Progenitor cell of endocrine pancreas (in vitro differentiated cells): ENCODE measurements at regions not wholly inside any gene's neighbourhood (a gene's known extent, or its start where the extent isn't known, plus 50 kb on each side); places are given as distances from the start of the nearest gene placed in this dataset.

Experiments used
- DNase-seq: peaks from one replicate; pipeline ENCODE4 v3.0.0; 2021; ENCODE audit warnings: low spot score; ENCODE audit not compliant: unreplicated experiment
- H3K27ac Mint-ChIP-seq: 2 replicates; pipeline ENCODE4 v1.8.0; 2021; ENCODE audit warnings: mild to moderate bottlenecking, moderate library complexity, mixed read lengths
- H3K27me3 Mint-ChIP-seq: 2 replicates; pipeline ENCODE4 v1.8.0; 2021; ENCODE audit warnings: mixed read lengths
- H3K36me3 Mint-ChIP-seq: 2 replicates; pipeline ENCODE4 v1.8.0; 2022; ENCODE audit warnings: mixed read lengths; ENCODE audit not compliant: insufficient read depth
- H3K4me1 Mint-ChIP-seq: 2 replicates; pipeline ENCODE4 v1.8.0; 2021; ENCODE audit warnings: low read depth, mixed read lengths
- H3K4me3 Mint-ChIP-seq: 2 replicates; pipeline ENCODE4 v1.8.0; 2021; ENCODE audit warnings: low read depth, mild to moderate bottlenecking, moderate library complexity, mixed read lengths
- H3K9me3 Mint-ChIP-seq: 2 replicates; pipeline ENCODE4 v1.8.0; 2021; ENCODE audit warnings: low read depth, mixed read lengths
- TF ChIP-seq, protein P1 (sequence below): fragments of 200-600 bp; sonication (generic); IDR thresholded peaks from one replicate; pipeline ENCODE4 v1.5.0; 2021; ENCODE audit warnings: antibody characterized with exemption, mild to moderate bottlenecking; ENCODE audit not compliant: unreplicated experiment

- H3K9me3 Mint-ChIP-seq = peaks cover 13% of the 10 kb centered on the region
- no peak overlapping the region for H3K27ac Mint-ChIP-seq
- peaks cover 9% of the 10 kb centered on the region for H3K4me1 Mint-ChIP-seq
- no peaks in the 10 kb centered on the region for H3K36me3 Mint-ChIP-seq
- H3K4me3 Mint-ChIP-seq = no peak overlapping the region
- DNase-seq = no peak
- peaks cover 6% of the 10 kb centered on the region for H3K27me3 Mint-ChIP-seq
- TF ChIP-seq, protein P1, sequence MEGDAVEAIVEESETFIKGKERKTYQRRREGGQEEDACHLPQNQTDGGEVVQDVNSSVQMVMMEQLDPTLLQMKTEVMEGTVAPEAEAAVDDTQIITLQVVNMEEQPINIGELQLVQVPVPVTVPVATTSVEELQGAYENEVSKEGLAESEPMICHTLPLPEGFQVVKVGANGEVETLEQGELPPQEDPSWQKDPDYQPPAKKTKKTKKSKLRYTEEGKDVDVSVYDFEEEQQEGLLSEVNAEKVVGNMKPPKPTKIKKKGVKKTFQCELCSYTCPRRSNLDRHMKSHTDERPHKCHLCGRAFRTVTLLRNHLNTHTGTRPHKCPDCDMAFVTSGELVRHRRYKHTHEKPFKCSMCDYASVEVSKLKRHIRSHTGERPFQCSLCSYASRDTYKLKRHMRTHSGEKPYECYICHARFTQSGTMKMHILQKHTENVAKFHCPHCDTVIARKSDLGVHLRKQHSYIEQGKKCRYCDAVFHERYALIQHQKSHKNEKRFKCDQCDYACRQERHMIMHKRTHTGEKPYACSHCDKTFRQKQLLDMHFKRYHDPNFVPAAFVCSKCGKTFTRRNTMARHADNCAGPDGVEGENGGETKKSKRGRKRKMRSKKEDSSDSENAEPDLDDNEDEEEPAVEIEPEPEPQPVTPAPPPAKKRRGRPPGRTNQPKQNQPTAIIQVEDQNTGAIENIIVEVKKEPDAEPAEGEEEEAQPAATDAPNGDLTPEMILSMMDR = no peak
These were observed 159.5 kb downstream of the CD47 start for GRCh38 chr3:107931326-107931725.

- TF ChIP-seq, protein P1 = no peak
- H3K9me3 Mint-ChIP-seq = peaks cover 14% of the 10 kb centered on the region
- H3K4me3 Mint-ChIP-seq = no peak overlapping the region
- peaks cover 7% of the 10 kb centered on the region for H3K4me1 Mint-ChIP-seq
- no peaks in the 10 kb centered on the region for H3K36me3 Mint-ChIP-seq
- no peak for DNase-seq
- peaks cover 6% of the 10 kb centered on the region for H3K27me3 Mint-ChIP-seq
- H3K27ac Mint-ChIP-seq = no peak overlapping the region
These were observed 161.7 kb downstream of the CD47 start for GRCh38 chr3:107929088-107929487.

DNA sequence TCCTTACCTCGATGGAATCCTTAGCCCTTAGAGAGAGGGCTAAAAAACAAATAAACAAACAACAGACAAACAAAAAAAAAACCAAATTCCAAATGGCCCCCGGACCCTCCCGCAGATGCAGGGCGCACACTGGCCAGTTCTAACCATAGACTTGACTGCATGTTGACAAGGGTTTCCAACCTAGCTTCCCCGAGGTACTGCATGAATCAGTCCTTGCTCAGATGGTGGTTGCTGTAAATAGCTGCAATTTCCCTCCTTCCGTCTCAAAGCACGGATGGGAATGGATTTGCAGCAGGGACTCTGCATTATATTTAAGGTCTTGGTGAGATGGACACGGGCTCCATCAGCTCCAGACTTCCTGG, 162.8 kb downstream of the CD47 start:
- peaks cover 7% of the 10 kb centered on the region for H3K9me3 Mint-ChIP-seq
- peak overlapping the region; percentile 71 for H3K27ac Mint-ChIP-seq
- DNase-seq = no peak
- H3K4me3 Mint-ChIP-seq = peak overlapping the region; percentile 80
- peaks cover 7% of the 10 kb centered on the region for H3K4me1 Mint-ChIP-seq
- no peaks in the 10 kb centered on the region for H3K36me3 Mint-ChIP-seq
- H3K27me3 Mint-ChIP-seq = peaks cover 6% of the 10 kb centered on the region
- TF ChIP-seq, protein P1 = no peak

DNA sequence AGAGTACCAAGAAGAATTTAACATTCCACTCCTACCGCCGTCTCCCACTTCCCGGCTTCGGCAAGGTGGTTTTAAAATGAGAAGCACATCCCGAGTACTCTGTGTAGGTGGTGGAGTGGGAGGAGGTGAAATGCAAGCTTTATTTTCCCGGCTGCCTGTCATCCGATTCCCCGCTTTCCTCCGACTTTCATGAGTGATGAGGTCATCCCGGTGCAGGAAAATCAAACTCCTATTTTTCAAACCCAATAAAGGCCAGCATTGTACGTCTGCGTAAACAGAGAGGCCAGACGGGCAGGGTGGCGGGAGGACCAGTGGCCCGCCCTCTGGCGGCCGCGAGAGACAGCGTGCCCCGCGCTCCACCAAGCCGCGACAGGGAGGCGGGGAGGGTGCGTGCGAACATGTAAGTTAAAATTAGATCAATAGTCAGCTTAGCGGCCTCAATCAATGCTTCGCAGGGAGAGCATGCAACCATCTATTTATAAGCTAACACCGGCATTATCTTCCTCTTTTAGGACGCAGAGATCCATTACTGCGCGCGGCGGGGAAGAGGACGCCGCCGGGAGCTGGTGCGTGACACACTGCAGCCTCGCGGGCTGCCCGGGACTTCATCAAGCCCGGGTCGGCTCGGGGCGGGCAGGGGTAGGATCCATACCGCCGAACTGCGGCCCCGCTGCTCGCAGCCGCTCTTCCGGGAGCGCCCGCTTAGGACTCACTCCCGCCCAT, 163.3 kb downstream of the CD47 start:
- Mint-ChIP-seq H3K9me3 (peaks cover 5% of the 10 kb centered on the region), H3K27ac (peak overlapping the region; percentile 71), H3K27me3 (peaks cover 6% of the 10 kb centered on the region), H3K4me1 (peaks cover 7% of the 10 kb centered on the region), H3K36me3 (no peaks in the 10 kb centered on the region), H3K4me3 (peak overlapping the region; percentile 80)
- DNase-seq = peak; percentile 73
- TF ChIP-seq, protein P1 = peak; percentile 99

GRCh38 chr3:107925851-107926250, 165.0 kb downstream of the CD47 start:
- TF ChIP-seq, protein P1 = no peak
- Mint-ChIP-seq H3K9me3 (peaks cover 5% of the 10 kb centered on the region), H3K27ac (no peak overlapping the region), H3K27me3 (peaks cover 6% of the 10 kb centered on the region), H3K36me3 (no peaks in the 10 kb centered on the region), H3K4me1 (peaks cover 7% of the 10 kb centered on the region), H3K4me3 (no peak overlapping the region)
- DNase-seq = no peak
